ENCODE measurements at regions not wholly inside any gene's neighbourhood (a gene's known extent, or its start where the extent isn't known, plus 50 kb on each side); places are given as distances from the start of the nearest gene placed in this dataset.

- FAIRE-seq (no peak), DNase-seq (no peak), ATAC-seq (no peak)
- WGBS, 2 donors = 78 to 86% methylated on average over 5 of the region's 5 CpGs
- Histone ChIP-seq H3K27ac (no peak overlapping the region), H3K36me3 (no peaks in the 10 kb centered on the region), H3K4me3 (no peak overlapping the region), H3K9me3 (no peaks in the 10 kb centered on the region), H3K27me3 (no peaks in the 10 kb centered on the region), H3K4me1 (no peaks in the 10 kb centered on the region)
- intact Hi-C loops (cut with DNase I) = no loop called here
- TF ChIP-seq CTCF (IDR thresholded peaks at IDR 0.05) = no peak
Measured at GRCh38 chr6:150465610-150466009, 96.8 kb downstream of the IYD start.

- no peak for FAIRE-seq
Measured at GRCh38 chr6:150466196-150466595, 97.4 kb downstream of the IYD start.

GRCh38 chr6:150470131-150470530 is 101.3 kb downstream of the IYD start:
- 38 to 51% methylated on average over 3 of the region's 3 CpGs for WGBS, 2 donors
- H3K36me3 ChIP-seq = no peaks in the 10 kb centered on the region
- H3K27me3 ChIP-seq = no peaks in the 10 kb centered on the region
- H3K4me1 ChIP-seq = no peaks in the 10 kb centered on the region
- no peak overlapping the region for H3K27ac ChIP-seq
- FAIRE-seq (no peak), ATAC-seq (no peak), DNase-seq (no peak)
- no peaks in the 10 kb centered on the region for H3K9me3 ChIP-seq
- intact Hi-C loops (cut with DNase I) = no loop called here
- TF ChIP-seq CTCF (IDR thresholded peaks at IDR 0.05) = no peak
- no peak overlapping the region for H3K4me3 ChIP-seq

More at GRCh38 chr6:150466196-150466595, 97.4 kb downstream of the IYD start:
- no peak overlapping the region for H3K4me3 ChIP-seq
- intact Hi-C loops (cut with DNase I) = no loop called here
- H3K27me3 ChIP-seq = no peaks in the 10 kb centered on the region
- no peaks in the 10 kb centered on the region for H3K4me1 ChIP-seq
- no peaks in the 10 kb centered on the region for H3K9me3 ChIP-seq
- no peak overlapping the region for H3K27ac ChIP-seq
- DNase-seq = no peak
- TF ChIP-seq CTCF (IDR thresholded peaks at IDR 0.05) = no peak
- WGBS, 2 donors = 58 to 62% methylated on average over 5 of the region's 5 CpGs
- ATAC-seq = no peak
- H3K36me3 ChIP-seq = no peaks in the 10 kb centered on the region

- FAIRE-seq = no peak
Measured at GRCh38 chr6:150470960-150471665, 102.3 kb downstream of the IYD start.

More at GRCh38 chr6:150470960-150471665, 102.3 kb downstream of the IYD start:
- DNase-seq (no peak), ATAC-seq (no peak)
- H3K4me1 ChIP-seq = no peaks in the 10 kb centered on the region
- TF ChIP-seq CTCF (IDR thresholded peaks at IDR 0.05) = no peak
- H3K4me3 ChIP-seq = no peak overlapping the region
- H3K27me3 ChIP-seq = no peaks in the 10 kb centered on the region
- intact Hi-C loops (cut with DNase I) = no loop called here
- WGBS, 2 donors = 83 to 86% methylated on average over 6 of the region's 6 CpGs
- no peaks in the 10 kb centered on the region for H3K36me3 ChIP-seq
- no peak overlapping the region for H3K27ac ChIP-seq
- H3K9me3 ChIP-seq = no peaks in the 10 kb centered on the region

Data from pancreas (tissue), 10 donors.